ENCODE measurements at regions not wholly inside any gene's neighbourhood (a gene's known extent, or its start where the extent isn't known, plus 50 kb on each side); places are given as distances from the start of the nearest gene placed in this dataset.

DNA sequence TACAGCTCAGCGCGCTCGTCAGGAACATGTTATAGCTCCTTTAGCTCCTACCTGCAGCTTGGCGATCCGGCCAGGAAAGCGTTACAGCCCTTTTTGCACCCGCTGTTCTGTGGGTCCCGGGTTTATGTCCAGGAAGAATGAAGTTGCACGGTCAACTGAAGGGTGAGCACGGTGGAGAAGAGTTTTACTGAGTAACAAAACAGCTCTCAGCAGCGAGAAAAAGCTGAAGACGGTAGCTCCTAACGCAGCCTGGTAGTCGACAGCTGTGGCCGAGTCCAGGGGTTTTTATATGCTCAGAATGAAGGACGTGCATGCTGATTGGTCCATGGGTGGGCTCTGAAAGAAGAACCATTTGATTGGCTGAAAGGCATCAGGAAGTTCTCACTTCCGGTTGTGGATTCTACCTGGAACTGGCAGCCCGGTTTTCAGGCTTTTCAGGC is 1830.1 kb upstream of the NUDT12 start:
- Histone ChIP-seq H3K27me3 (ENCODE audit: control insufficient read depth, insufficient read depth, low read length, poor library complexity, severe bottlenecking) (no peaks in the 10 kb centered on the region), H3K9ac (ENCODE audit: extremely low read depth, low read length, poor library complexity, severe bottlenecking) (no peak overlapping the region), H3K9me3 (ENCODE audit: control insufficient read depth, low read length) (no peaks in the 10 kb centered on the region), H3K4me3 (ENCODE audit: low read length) (no peak overlapping the region), H3K36me3 (ENCODE audit: control insufficient read depth, insufficient read depth, low read length) (no peaks in the 10 kb centered on the region), H3K27ac (ENCODE audit: low read depth, low read length) (no peak overlapping the region), H3K4me1 (ENCODE audit: control insufficient read depth, insufficient read depth, low read length) (no peaks in the 10 kb centered on the region)
- no peaks in the 10 kb centered on the region for H3K4me1 Mint-ChIP-seq
- H3K27ac Mint-ChIP-seq: no peak overlapping the region
- H3K4me3 Mint-ChIP-seq: no peak overlapping the region
- 96 to 97% methylated on average over 10 to 18 of the region's 18 CpGs for WGBS, 2 experiments (ENCODE audit: insufficient coverage in 1 of 2, insufficient read length in 1 of 2)
- H3K9me3 Mint-ChIP-seq: no peaks in the 10 kb centered on the region
- no peaks in the 10 kb centered on the region for H3K36me3 Mint-ChIP-seq (ENCODE audit: low read depth)
- TF ChIP-seq, protein P1, sequence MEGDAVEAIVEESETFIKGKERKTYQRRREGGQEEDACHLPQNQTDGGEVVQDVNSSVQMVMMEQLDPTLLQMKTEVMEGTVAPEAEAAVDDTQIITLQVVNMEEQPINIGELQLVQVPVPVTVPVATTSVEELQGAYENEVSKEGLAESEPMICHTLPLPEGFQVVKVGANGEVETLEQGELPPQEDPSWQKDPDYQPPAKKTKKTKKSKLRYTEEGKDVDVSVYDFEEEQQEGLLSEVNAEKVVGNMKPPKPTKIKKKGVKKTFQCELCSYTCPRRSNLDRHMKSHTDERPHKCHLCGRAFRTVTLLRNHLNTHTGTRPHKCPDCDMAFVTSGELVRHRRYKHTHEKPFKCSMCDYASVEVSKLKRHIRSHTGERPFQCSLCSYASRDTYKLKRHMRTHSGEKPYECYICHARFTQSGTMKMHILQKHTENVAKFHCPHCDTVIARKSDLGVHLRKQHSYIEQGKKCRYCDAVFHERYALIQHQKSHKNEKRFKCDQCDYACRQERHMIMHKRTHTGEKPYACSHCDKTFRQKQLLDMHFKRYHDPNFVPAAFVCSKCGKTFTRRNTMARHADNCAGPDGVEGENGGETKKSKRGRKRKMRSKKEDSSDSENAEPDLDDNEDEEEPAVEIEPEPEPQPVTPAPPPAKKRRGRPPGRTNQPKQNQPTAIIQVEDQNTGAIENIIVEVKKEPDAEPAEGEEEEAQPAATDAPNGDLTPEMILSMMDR (conservative IDR thresholded peaks at IDR 0.05): no peak
- no peaks in the 10 kb centered on the region for H3K27me3 Mint-ChIP-seq (ENCODE audit: insufficient read depth)
- no peak for DNase-seq

GRCh38 chr5:105392122-105392709 is 1829.6 kb upstream of the NUDT12 start:
- Mint-ChIP-seq H3K4me3 (no peak overlapping the region), H3K4me1 (no peaks in the 10 kb centered on the region), H3K9me3 (no peaks in the 10 kb centered on the region), H3K27ac (no peak overlapping the region), H3K27me3 (ENCODE audit: insufficient read depth) (no peaks in the 10 kb centered on the region), H3K36me3 (ENCODE audit: low read depth) (no peaks in the 10 kb centered on the region)
- Histone ChIP-seq H3K4me1 (ENCODE audit: control insufficient read depth, insufficient read depth, low read length) (no peaks in the 10 kb centered on the region), H3K4me3 (ENCODE audit: low read length) (no peak overlapping the region), H3K27me3 (ENCODE audit: control insufficient read depth, insufficient read depth, low read length, poor library complexity, severe bottlenecking) (no peaks in the 10 kb centered on the region), H3K27ac (ENCODE audit: low read depth, low read length) (no peak overlapping the region), H3K9ac (ENCODE audit: extremely low read depth, low read length, poor library complexity, severe bottlenecking) (no peak overlapping the region), H3K9me3 (ENCODE audit: control insufficient read depth, low read length) (no peaks in the 10 kb centered on the region), H3K36me3 (ENCODE audit: control insufficient read depth, insufficient read depth, low read length) (no peaks in the 10 kb centered on the region)
- WGBS, 2 experiments (ENCODE audit: insufficient coverage in 1 of 2, insufficient read length in 1 of 2): 94 to 100% methylated on average over 9 to 20 of the region's 20 CpGs
- DNase-seq: no peak
- TF ChIP-seq, protein P1 (conservative IDR thresholded peaks at IDR 0.05): no peak

DNA sequence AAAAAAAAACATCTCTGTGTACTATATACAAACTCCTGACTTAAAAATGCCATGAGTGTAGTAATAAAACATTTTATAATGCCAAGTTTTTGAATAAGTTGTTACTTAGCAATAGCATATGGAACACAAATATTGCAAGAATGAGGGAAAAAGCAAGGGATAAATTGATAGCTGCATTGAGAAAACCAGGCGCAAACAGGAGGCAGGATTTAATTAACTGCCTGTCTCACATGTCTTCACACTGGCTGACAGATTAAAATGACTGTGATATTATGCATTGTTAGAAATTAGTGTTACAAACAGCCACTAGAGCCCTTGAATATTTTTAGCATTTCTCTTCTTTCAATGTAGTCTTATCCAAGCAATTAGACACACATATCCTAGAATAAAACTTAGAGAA is 1817.5 kb upstream of the NUDT12 start:
- H3K36me3 Mint-ChIP-seq (ENCODE audit: low read depth): no peaks in the 10 kb centered on the region
- TF ChIP-seq, protein P1 (conservative IDR thresholded peaks at IDR 0.05): no peak
- H3K9me3 Mint-ChIP-seq: no peaks in the 10 kb centered on the region
- WGBS, 2 experiments (ENCODE audit: insufficient coverage in 1 of 2, insufficient read length in 1 of 2): 100% methylated on average over 1 of the region's 1 CpG
- H3K4me3 Mint-ChIP-seq: no peak overlapping the region
- H3K27ac Mint-ChIP-seq: no peak overlapping the region
- no peaks in the 10 kb centered on the region for H3K9me3 ChIP-seq (ENCODE audit: control insufficient read depth, low read length)
- no peak overlapping the region for H3K4me3 ChIP-seq (ENCODE audit: low read length)
- H3K9ac ChIP-seq (ENCODE audit: extremely low read depth, low read length, poor library complexity, severe bottlenecking): no peak overlapping the region
- H3K4me1 Mint-ChIP-seq: peaks cover 3% of the 10 kb centered on the region
- no peaks in the 10 kb centered on the region for H3K36me3 ChIP-seq (ENCODE audit: control insufficient read depth, insufficient read depth, low read length)
- no peaks in the 10 kb centered on the region for H3K4me1 ChIP-seq (ENCODE audit: control insufficient read depth, insufficient read depth, low read length)
- H3K27me3 Mint-ChIP-seq (ENCODE audit: insufficient read depth): no peaks in the 10 kb centered on the region
- DNase-seq: no peak
- H3K27ac ChIP-seq (ENCODE audit: low read depth, low read length): no peak overlapping the region
- no peaks in the 10 kb centered on the region for H3K27me3 ChIP-seq (ENCODE audit: control insufficient read depth, insufficient read depth, low read length, poor library complexity, severe bottlenecking)

Data from endodermal cell (in vitro differentiated cells).